GM19463 (cell line): ENCODE measurements at regions not wholly inside any gene's neighbourhood (a gene's known extent, or its start where the extent isn't known, plus 50 kb on each side); places are given as distances from the start of the nearest gene placed in this dataset.
"Not testable (repeated sequence)": the region's sequence is repeated elsewhere in the genome, so short reads cannot be mapped to it uniquely, and the experiment has no call there.

Experiments used
- ATAC-seq: cut with Tn5 transposase; IDR thresholded peaks from one replicate; pipeline ENCODE4 v1.9.1; 2021; ENCODE audit warnings: mild to moderate bottlenecking, moderate library complexity; ENCODE audit not compliant: unreplicated experiment

DNA sequence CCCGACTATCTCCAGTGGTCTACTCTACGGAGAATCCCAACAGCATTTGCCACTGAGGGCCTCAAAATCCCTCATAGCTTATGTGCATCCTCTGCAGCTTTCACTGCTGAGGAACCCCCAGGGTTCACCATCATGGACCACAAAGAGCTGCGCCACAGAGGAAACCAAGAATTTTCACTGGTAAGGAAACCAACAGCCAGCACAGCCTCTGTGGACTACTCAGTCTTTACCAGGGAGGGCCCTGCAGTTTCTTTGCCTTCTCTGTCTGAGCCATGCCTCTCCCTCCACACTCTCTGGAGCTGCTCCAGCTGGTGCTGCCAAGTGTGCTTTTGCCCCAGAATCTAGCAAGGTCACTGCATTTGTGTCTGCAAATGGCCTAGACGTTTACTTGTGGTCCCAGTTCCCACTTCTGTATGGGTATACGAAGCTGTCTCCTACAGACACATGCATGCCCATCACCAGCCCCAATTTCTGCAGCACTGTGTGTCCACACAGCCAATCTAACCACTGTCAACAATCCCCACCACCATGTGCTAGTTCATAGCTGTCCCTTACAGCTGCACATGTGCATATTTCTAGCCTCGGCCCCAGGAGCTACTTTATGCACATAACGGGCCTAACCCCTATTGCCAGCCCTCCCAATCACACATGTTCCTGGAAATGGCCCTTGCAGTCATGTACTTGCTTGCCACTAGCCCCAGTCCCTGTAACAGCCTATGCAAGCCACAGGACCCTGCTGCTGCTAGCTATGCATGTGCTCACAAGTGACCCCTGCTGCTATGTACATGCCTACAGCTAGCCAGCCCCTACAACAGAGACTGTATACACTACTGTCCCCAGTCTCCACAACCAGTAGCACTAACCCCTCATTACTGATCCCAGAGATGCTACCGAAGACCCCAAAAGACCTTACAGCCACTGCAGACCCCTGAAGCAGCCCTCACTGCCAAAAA is 1437.4 kb downstream of the CDH11 start:
- ATAC-seq = no peak

DNA sequence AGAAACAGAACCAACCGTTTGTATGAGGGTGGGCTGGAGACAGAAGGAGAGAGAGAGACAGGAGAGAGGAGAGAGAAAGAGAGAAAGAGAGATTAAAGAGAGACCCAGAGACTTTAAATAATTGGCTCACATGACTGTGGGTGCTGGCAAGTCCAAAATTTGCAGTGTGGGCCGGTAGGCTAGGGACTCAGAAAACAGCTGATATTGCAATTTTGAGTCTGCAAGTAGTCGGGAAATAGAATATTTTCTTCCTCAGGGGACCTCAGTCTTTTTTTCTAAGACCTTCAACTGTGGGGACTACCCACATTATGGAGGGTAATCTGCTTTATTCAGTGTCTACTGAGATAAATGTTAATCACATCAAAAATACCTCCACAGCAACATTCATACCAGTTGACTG is 1439.0 kb downstream of the CDH11 start:
- no peak for ATAC-seq

DNA sequence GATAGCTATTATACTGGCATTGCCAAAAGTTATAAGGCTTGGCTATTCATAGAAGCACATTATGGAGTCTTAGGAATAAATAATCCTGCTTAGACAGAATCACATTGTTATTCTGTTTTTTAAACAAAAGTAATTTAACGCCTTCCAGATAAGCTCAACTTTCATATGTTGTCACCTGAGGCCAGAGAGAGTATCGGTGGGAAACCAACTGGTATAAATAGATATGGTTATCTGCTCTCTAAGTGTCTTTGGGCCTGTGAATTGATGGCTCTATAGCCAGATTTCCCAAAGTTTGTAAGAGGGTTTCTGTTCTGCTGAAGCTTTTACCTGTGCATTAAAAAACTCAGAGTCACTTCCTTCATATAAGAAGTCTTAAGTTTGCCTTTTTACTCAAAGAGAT is 1449.4 kb downstream of the CDH11 start:
- ATAC-seq = no peak

DNA sequence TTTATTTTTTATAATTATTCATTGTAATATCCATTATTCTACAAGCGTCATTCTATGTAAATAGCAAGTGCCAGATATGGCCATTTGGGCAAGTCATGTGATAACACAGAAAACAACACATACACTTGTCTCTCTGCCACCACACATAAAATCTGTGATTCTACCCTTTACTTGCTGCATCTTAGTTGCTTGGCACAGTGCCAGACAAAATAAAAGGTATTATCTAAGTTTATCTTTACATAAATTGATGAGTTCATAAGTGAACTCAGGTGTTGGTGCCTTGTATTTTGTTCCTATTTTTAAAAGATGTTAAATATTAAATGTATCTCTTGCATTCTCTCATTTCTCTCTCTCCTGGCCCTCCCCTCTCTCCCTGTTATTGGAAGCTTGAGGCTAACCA is 1458.7 kb downstream of the CDH11 start:
- ATAC-seq = no peak

DNA sequence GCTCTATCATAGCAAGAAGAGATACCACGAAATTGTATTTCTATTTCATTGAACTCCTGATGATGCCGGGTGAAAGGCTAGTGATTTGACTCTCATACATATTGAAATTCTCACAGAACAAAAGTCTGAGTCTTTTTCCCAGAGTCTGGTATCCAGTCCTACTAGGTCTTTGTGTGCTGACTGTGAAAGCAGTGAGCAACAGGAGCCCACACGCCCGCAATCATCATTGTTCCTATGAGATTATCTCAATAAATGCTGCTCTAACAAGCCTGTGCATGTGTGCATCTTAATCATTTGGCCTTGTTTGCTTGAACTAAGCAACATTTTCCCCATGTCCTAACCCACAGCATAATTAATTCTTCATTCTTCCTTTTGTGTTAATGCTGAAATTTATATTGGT is 1466.0 kb downstream of the CDH11 start:
- ATAC-seq = no peak

DNA sequence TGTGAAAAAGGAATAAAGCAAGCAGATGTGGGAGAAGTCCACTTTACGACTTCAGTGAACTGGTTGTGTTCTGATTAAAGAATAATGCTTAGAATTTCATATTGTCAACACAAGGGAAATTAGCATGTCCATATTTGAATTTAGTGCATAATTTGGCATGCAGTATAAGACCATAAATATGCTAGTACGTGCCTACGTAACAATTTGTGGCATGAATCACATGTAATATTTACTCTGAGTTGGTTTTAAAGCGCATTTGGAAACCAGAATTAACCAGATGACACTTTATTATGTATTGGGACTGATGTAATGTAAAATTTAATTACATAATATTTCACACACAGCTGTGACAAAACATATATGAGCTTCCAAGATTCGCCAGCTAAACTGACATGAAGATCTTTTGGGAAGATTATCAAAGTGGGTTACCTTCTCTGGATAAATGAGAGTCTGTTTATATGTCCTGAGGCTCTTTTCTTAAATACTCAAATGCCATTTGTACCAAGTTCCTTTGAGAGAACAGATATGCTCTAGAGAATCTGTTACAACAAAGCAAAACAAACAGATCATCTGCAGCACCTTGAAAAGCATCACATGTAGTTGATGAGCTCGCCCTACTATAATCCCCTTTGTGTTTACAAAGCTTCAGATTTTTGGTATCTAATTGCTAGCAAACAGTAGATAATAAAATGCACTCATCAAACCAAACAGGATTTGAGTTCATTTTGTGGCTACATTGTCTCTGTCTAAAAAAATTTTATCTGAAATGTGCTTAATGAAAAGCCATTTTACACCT is 1468.6 kb downstream of the CDH11 start:
- no peak for ATAC-seq

DNA sequence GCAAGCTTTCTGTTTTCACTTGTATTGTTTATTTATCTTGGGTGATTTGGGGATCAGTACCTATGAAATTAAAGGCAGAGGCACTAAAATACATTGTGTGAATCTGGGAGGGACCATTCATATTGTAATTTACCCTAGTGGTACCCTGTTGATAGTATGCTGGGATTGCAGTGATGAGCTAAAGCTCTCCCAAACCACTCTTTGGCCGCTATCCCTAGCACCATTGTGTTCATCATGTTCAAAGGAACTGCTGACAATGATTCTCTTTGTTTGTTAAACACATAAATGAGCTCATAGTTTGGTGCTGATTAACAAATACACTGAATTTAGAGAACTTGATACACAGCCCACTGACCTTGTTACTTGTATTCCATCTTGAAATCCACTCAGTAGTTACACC is 1469.8 kb downstream of the CDH11 start:
- ATAC-seq = no peak

DNA sequence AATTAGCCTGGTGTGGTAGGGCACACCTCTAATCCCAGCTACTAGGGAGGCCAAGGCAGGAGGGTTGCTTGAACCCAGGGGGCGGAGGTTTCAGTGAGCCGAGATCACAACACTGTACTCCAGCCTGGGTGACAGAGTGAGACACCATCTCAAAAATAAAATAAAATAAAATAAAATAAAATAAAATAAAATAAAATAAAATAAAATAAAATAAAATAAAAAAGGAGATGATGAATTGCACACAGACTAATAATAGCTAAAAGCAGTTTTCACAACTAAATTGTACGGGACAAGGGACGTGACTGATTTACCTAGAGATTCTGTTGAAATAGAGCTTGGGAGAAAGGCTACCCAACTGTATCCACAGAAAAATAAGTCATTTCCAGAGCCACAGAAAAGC is 1471.3 kb downstream of the CDH11 start:
- ATAC-seq = no peak

DNA sequence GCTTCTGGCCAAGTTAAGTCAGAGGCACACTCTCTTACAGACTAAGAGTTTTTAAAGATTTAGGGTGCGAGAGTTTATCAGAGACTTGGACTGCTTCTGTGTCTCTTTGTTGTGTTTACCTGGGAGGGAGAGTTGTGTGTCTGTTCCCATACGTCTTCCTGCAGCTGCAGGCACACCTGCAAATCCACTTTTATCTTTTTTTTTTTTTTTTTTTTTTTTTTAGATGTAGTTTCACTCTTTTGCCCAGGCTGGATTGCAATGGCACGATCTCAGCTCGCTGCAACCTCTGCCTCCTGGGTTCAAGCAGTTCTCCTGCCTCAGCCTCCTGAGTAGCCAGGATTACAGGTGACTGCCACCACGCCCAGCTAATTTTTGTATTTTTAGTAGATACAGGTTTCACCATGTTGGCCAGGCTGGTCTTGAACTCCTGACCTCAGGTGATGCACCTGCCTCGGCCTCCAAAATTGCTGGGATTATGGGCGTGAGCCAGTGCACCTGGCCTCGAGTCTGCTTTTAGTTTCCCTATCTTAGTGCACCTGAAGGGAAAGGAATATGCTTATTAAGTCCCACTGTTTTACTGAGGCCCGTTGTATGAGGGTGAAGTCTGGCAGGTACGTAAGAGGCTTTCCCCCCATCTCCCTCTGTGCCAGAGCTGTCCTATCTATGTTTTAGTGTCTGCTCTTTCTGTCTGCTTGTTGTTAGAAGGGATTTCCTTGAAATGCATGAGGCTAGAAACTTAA is 1488.0 kb downstream of the CDH11 start:
- ATAC-seq = not testable (repeated sequence)

DNA sequence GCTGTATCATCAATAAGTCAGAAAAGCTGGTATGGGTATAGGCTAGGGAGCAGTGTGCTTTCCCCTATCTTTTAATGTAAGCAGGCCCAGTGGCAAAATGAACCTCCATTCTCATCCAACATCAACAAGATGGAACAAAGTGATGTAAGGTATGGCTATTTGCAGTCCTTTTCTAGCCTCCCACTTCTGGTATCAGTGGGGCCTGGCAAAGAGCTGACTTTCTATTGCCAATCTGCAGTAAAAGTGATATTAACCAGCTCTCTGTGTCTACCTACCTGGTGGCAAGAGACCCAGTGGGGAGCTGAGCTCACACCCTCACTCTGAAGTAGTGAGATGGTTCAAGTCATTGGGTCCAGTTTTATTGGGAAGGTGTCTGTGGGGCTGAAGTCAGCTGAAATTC is 1492.6 kb downstream of the CDH11 start:
- ATAC-seq = no peak

DNA sequence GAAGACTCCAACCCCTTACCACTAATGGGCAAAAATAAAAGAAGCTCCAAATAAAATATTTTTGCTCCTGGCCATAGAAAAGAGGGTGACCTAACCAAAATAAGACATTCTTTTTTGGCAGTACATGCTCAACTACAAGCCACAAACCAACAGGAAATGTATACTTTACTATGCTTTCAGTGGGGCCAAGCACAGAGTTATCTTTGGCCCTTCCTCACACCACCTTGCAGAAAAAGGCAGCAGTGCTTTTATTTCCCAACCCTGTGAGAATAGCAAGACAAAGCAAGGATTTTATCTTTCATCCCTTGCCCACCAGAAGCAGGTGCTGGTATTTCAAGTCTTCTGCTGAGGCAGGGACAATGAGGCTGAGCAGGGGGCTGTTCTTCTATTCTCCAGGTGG is 1493.1 kb downstream of the CDH11 start:
- ATAC-seq = no peak

DNA sequence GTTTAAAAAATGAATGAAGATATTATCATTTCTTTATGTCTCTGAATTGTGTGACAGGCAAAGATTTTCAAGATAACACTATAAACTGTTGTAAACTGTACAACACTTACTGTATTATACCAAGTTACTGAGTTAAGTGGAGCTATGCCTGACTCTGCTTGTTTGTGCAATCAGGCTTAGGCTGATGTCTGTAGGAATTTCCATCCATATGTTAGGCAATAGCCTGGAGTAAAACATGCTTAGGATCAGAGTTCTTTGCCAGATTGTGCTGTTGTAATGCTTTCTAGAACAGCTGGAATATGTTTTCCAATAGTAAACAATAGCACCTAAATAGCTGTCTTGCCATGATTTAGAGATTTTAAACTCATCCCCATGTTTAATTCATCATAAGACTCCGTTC is 1496.7 kb downstream of the CDH11 start:
- no peak for ATAC-seq

DNA sequence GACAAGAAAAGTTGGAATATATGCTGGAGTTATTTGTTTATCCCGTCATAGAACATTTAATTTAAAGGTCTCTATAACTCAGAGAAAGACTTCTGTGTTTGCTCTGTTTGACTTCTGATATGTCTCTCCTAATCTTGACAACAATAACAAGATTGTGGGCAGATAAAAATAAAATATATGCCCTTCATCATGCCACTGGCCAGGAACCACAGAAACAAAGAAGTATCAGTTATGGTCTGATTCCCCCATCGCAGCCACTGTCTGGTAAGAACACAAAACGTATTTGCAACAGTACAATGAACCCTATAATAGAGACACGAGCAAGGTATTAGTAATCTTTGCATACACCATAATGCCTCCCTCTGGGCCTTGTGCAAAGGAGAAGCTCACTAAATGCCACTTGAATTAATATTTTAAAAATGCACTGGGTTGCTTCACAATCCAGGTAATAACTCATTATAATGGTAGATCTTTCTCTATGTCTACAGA is 1498.3 kb downstream of the CDH11 start:
- ATAC-seq = no peak

DNA sequence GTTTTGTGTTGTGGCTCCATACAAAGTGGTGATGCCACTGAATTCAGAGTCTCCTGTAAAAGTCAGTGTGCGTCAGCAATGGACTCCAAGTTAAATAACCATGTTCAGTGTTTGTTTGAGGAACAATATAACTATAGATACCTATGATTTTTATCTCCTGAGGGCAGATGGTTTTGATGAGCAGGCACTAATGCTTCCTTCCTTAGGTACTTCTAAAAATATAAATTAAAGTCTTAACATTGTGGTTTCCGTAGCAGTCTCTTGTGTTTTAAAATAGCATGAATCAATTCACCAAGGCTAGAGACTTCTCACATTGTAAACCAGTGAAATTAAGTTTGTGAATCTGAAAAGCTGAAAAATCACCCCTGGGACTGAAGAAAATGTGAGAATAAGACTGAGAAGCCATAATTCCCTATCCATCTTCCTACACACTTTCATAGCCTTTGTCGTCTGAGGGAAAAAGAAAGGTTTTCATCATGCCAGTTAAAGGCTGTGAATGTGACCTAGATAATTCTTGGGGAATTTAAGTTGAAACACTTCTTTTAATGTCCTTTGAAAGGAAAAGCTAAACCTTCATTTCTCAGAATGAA is 1502.9 kb downstream of the CDH11 start:
- no peak for ATAC-seq

DNA sequence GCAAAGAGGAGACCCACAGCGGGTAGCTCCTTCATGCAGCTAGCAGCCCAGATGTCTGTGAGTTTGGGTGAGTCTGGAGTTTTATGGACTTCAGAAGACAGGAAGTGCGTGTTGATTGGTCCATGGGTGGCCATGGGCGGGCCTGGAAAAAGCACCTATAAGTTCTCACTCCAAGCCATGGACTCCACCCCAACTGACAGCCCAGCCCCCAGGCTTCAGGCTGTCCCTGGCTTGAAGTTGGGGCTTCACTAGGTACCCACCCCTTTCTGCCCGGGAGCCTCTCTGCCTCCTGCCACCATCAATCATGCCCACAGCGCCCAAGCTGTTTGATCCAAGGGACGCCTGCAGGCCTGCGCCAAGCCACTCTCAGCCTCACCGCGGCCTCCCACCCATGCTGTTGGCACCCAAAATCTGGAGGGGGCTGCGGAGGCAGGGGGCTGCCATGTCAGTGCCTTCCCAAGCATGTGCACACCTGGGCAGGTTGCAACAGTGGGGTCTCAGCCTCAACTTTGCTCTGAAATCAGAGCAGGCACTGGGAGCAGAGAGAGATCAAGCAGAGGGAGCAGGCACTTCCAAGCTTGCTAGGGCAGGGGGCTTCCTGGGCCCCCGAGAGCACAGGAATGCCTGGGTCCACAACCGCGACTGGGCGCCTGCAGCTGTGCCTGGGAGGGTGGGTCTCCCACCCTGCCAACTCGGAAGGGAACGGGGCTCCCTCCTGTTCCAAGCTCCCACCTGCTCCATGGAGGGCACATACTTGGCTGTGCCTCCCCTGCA is 1503.7 kb downstream of the CDH11 start:
- ATAC-seq = no peak

DNA sequence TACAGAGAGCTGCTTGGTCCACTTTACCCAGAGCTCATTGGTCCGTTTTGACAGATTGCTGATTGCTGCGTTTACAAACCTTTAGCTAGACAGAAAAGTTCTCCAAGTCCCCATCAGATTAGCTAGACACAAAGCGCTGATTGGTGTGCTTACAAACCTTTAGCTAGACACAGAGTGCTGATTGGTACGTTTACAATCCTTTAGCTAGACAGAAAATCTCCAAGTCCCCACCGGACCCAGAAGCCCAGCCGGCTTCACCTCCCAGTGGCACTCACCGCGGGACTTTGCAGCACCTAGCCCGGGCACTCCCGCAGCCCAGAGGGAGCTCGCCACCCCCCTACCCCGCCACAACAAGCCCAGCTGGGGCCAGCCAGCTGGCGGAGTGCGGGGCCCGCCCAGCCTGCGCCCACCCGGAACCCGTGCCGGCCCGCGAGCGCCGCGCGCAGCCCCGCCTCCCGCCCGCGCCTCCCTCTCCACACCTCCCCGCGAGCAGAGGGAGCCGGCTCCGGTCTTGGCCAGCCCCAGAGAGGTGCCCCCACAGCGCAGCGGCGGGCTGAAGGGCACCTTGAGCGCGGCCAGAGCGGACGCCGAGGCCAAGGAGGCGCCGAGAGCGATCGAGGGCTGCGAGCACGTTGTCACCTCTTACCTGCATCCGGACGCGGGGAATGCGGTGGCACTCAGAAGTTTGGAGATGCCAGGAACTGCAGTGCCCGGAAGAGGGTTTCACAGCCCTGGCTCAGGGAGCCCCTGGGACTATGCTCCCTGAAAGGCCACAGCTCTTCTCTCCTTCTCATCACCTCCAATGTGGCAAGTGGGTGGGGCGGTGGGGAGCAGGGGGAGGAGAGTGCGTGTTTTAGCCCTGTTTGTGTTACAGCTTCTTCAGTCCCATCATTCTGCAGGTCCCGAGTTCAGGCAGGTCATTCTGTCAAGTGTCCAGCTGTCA is 1504.5 kb downstream of the CDH11 start:
- no peak for ATAC-seq

DNA sequence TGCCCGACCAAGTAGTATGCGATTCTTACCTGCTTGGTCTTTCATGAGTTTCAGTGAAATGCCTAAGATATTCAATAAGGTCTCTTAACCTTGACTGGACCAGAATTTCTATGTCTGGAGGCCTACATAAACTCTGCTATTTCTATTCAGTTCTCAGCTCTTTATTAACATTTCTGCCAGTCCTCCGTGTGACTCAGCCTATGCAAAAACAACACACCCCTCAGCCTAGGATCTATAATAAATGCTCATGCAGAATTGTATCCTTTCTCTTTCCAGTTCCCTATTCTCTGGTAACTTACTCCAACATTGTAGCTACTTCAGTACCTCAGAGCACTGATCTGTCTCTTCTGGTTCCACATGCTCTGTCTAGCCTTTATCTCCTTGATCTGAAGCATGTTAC is 1507.4 kb downstream of the CDH11 start:
- no peak for ATAC-seq

DNA sequence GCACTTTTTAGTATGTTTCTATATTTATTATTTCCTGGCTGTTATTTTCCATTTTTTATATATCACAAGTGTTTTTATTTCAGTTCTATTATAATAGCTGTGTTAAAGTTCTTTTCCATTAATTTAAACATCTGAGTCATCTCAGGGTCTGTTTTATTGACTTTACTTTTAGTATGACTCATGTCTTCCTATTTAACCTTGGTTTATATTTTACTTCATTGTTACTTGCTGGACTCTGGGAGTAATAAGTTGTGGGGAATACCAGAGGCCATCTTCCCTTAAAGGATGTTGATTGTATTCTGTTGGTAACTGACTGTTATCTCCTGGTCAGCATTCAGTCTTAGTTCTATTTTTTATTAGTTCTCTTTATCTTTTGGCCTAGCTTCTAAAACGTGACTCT is 1508.2 kb downstream of the CDH11 start:
- no peak for ATAC-seq
